GM21447 (cell line): ENCODE measurements at regions not wholly inside any gene's neighbourhood (a gene's known extent, or its start where the extent isn't known, plus 50 kb on each side); places are given as distances from the start of the nearest gene placed in this dataset.

Experiments used
- ATAC-seq: cut with Tn5 transposase; IDR thresholded peaks from one replicate; pipeline ENCODE4 v1.9.1; 2021; ENCODE audit not compliant: unreplicated experiment

DNA sequence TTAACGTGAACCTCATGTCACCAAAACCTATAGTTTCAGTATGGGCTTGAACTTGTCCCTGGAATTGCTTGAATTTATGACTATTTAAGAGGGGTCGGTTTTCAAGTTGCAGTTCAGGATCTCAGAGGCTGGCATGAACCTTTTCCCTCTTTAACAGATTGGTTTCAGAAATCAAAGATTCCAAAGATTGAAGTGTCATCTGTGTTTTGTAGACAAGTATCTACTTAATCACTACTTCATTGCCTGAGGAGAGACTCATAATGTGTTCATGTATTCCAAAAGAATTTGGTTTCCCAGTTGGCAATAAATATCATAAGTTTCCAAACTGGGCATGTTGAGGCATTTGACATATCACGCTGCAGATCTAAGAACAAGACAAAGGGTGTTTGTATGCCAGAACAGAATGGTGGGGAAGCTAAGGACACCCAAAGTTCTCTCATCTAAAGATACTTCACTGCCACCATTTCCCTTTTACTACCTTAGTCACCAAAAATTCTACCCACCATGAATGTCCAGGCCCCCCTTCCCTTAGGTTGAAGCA is 199.5 kb downstream of the NUAK1 start:
- ATAC-seq: no peak

DNA sequence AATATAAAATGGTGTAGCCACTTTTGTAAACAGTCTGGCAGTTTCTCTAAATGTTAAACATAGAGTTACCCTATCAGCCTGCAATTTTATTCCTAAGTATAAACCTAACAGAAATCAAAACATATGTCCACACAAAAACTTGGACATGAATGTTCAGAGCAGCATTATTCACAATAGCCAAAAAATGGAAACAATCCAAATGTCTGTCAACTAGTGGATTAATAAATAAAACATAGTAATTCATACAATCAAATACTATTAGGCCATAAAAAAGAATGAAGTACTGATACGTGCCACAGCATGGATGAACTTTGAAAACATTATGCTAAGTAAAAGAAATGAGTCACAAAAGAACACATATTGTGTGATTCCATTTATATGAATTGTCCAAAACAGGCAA is 196.5 kb downstream of the NUAK1 start:
- ATAC-seq: no peak

DNA sequence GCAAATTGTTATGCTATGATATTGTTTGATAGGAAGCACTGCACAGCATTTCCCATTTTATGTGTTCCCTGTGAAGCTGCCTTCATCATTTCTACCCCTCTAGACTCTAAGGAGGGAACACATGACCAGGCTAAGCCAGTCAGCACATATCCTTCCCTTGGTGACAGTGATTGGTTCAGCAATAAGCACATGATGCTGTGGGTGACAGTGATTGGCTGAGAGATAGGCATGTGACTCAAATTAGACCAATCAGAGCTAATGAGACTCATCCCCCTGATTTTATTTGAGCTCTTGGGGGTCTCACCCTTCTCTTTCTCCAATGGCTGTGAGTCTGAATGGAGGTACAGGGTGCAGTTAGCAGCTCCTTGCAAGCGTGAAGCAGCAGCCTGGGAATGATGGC is 195.2 kb downstream of the NUAK1 start:
- no peak for ATAC-seq

DNA sequence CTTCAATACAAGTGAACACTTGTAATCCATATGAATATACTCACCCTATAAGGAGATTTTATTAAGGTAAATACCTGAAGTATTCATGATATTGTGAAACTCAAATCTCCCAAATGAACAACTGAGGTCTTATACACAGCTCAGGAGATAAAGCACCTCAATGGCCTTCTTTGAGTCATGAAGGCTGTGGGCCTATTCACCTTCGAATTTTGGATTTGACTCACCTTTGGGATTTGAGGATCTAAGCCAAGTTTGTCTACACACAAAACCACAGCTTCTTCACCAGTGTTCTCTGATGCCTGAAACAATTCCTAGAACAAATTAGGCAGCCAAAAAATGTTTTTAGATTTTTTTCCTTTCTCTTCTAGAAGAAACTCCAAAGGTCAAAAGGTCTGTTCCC is 194.1 kb downstream of the NUAK1 start:
- no peak for ATAC-seq

DNA sequence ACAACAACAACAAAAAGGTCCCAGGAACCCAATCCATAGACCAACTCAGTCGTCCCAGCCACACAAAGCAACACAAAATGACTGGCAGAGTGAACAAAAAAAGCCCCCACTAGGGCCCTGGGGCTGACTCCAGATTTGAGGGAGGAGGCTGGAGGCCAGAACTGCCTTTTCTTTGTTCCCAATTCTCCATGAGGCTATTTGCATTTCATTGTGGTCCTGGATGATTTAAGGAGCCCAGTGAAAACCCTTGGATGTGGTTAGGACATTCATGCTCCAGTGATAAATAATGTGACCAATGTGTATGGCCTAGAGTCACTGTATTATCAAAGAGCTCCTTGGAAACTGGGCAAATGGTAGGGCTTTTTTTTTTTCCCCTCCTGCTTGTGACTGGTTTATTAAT is 192.9 kb downstream of the NUAK1 start:
- ATAC-seq: no peak

DNA sequence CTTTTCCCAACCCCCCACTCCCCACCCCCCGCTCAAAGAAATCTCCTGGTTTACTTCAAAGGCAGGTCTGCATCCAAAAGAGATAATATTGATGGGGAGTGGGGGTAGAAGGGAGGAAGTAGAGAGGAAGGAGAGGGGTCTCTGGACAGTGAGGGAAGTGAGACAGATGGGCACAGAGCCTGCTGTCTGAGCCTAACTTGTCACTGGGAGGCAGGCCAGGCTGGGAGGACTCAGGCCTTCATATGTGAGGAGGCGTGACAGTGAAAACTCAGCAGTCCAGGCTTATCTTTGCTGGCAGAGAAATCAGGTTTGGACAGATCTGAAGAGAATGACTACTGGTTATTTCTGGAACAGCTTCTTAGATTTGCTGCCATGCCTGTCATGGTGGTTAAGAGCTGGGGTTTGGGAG is 192.3 kb downstream of the NUAK1 start:
- ATAC-seq: no peak

DNA sequence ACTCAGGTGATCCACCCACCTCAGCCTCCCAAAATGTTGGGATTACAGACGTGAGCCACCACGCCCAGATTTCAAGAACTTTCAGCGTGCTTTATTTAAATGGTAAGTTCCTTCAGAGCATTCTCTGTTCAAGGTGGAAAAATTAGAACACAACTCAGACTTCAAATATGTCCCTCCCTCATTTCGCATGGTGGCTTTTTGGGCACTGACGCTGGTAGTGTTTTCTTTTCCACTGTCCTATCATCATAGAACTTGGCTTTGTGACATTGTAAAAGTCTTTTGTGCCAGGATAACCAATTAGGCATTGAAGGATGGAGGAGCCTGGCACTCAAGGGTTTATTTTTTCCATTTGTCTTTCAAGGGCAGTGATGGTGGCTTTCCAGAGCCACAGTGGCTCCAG is 190.8 kb downstream of the NUAK1 start:
- ATAC-seq: no peak

DNA sequence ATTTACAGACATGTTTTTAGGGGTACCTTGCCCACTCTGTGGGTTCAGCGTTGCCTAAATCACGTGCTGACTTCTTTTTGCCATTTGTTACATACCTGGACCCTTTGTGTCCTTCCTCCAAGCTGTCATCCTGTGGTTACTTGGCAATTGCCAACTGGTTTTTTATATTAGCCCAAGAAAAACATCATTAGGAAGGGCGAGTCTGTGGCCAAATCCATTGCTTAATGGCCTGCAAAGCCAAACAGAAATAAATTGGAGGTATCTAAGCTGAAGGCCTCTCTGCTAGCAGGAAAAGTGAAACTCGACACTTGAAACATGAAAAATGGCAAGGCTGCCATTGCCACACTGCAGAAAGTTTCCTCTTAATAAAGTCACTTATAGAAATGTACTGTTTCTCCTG is 190.4 kb downstream of the NUAK1 start:
- no peak for ATAC-seq

DNA sequence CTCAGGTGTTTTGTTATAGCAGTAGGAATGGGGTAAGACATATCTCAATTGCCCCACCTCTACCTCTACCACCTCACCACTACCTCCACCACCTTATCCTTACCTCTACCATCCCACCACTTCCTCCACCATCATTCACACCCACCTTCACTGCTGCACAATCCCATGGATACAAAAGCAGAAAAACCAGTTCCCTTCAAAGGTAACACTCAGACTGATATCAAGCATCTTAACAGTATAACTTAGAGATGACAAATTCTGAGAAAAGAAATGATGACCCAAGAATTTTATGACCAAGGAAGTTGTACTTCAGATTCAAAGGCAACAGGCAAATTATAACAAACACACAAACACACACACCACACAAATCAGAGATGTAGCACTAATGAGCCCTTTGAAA is 189.4 kb downstream of the NUAK1 start:
- no peak for ATAC-seq

DNA sequence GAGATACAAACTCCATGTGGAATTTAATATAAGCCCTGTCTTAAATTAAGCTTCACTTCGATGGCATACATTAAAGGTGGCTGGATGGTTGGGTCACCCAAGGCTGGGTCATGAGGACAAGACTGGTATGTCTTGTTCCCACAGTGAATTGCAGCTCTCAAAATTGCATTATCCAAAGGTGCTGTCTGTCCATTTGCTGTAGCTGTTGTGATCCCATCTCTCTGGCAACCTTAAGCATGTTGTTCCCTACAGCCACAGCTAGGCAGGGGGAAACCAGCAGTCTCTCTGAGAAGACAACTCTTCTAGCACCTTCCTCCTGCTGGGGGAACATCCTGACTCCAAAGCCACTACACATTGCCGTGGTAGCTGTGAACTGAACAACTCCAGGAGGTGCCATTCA is 187.0 kb downstream of the NUAK1 start:
- no peak for ATAC-seq

DNA sequence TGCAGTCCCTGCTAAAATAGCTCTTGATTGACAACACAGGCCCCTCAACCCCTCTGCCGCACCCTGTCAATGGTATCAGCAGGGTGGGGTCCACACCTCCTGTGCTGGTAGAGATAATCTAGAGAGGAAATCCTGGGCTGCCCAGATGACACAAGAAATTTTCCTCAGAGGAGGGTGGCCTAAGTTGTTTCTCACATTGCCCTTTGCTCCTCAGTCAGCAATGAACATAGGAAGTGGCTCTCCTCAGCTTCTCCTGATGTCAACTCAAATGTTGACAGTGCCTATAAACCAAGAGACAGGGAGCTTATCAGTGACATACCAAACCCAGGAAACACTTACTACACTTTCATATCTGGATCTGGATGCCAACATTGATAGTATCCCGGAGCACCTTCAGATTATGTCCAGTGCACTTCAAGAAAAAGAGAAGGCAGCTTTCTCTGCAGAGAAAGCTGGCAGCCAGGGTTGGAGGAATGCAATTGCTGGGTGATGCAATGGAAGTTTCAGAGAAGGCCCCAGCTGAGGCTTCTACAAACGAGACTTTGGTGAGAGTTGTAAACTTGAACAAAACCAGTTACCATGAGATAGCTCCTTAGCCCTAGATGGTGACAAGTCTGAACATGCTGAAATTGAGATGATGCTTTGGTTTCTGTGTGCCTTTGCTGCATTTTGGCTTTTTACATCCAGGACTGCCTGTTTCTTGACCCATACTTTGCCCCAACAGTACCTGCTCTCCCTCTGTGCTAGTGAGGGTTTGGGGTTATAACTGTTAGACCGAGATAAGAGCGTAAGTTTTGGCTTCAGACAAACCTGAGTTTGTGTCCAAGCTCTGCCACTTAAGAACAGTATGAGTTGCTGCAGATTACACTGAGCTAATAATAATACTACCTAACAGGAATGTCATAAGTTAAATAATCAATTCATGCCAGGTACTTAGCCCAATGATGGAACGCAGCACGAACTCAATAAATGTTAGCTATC is 183.5 kb downstream of the NUAK1 start:
- no peak for ATAC-seq

DNA sequence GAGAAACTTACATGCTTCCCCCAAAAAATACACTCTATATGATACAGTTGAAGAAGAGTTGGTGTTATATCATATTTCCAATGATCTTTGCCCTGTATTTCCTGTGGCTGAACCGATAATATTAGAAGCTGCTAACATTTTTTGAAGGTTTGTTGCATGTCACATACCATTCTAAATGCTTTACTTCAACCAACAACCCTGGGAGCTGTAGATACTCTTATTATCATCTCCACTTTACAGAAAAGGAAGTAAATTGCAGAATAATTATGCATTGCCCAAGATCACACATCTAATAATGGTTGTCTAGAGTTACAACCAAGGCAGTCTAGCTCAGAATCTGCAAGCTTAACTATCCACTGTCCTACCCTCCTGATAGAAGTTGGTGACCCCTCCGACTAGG is 182.8 kb downstream of the NUAK1 start:
- ATAC-seq: no peak

DNA sequence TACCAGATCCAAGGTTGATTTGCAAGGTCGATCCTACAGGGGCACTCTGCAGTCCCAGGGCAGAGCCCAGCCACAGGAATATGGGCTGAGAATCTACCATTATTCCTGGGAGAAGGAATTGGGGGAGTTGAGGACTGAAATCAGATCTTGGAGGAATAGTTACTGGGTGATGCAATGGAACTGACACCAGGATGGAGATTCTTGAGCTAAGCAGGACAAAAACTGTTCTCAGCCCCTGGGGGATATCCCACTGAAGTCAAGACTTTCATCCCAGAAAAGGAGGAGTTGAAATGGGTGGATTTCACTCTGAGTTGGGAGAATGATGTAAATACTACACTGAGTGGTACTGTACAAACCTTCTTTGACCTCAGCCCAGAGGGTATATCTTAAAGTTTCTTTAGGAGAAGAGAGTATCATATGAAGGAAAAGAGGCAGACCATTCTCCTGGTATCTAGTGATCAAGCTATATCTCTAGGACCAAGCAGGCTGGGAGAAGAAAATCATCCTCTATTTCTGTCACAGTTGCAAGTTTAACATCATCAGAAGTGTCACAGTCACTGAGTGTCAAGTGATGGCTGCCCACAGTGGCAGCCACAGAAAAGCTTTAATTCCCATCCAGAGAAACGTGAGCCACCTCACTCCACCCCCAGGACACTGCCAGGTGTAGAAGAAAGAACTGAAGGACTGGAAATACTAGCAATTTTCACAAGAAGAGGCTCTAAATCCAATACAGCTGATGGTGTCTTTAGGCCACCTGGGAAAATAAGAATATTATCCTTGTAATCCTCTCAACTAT is 181.9 kb downstream of the NUAK1 start:
- ATAC-seq: no peak

DNA sequence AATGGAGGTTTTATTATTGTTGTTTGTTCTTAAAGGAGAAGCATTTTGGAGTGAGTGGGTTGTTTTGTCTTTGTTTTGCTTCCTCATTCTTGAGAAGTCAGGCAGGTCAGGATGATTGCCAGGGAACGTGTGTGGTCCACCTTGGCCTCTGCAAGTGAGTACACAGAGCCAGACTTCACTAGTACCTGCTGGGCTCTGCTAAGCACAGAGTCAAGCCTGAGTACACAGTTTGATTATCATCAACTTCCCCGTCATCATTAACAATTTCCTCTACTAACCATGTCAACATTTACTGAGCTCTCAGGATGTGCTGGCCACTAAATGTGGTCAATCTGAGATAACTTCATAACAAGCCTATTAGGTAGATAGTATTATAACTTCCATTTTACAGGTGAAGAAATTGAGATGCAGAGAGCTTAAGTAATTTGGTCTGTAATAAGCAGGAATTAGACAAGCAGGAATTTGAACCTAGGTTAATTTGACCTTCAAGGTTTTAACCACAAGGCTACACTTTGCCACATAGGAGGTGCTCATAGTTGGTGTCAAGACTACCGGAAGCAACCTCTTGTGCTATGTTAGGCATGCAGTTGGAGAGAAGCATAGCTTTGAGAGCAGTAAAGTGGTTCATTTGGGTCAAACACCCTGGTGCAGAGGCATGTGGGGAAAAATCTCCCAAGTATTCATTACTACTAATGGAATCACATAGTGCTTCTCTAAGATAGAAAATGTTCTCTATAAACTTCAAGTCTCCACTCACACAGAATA is 178.3 kb downstream of the NUAK1 start:
- no peak for ATAC-seq

DNA sequence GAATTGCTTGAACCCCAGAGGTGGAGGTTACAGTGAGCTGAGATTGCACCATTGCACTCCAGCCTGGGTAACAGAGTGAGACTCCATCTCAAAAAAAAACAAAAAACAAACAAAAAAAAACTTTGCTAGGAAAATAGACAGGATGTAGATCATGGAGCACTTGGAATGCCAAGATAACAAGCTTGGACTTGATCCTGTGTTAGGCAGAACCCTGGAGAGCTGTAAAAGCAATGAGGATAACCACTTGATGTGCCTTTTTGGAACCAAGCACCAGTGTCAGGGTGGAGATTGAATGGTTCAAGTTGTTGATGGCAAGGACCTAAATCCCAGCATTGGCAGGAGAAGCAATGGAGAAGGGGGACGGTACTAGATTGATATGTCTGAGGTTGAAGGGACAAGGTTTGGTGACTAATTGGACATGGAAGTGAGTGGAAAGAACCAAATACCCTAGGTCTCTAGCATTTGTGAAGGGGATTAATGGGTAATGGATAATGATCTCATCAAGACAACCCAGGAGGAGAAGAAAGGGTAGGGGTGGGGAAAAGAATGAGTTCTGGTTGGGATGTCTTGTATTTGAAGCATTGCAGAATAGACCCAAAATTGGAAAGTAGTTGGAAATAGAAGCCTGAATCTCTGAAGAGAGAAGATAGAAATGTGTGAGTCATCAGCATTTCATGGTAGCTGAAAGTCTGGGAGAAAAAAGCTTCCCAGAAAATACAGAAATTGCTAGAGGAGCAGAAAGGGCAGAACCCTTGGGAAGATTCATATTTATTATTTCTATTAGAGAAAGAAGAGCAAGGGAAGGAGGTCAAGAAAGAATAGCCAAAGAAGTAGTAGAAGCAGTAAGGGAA is 176.7 kb downstream of the NUAK1 start:
- ATAC-seq: no peak

DNA sequence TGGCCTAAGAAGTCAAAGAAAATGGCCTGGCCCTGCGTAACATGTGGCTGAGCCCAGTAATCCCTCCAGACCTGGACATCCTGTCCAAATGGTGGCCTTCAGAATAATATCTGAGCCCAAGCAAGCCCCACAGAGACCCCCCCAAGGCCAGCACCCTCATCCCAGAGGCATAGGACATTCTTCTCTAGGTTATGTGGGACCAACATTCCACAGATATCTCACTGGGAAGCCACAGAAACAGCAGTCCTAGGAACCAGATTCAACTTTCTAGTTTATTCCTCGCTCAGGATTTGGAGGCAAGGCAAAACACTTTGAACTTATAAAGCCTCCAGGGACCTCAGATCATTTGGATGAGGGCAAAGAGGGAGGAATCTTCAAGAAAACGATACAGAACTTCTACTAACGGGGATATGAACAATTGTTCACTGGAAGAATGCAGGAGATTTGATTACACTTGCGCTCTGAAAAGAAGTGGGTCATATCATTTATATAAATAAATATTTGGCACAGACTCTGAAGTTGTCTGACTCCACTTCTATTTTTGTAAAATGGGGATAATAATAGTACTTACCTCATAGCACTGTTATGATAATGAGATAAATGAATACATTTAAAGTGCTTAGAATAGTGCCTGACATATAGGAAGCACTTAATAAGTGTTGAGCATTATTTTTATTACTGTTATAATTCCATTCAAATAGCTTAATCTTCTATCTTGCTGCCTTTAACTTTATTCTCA is 171.5 kb downstream of the NUAK1 start:
- no peak for ATAC-seq

DNA sequence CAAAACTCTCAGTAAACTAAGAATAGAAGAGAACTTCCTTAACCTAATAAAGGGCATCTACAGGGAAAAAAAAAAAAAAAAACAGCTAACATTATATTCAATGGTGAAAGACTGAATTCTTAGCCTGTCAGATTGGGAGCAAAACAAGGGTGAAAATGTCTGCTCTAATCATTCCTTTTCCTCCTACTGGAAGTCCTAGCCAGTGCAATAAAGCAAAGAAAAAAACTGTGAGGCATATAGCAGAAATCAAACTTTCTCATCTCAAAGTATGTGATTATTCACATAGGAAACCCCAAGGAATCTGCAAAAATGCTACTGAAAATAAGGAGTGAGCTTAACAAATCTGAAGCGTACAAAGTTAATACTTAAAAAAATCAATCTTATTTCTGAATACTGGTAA is 170.7 kb downstream of the NUAK1 start:
- ATAC-seq: no peak

DNA sequence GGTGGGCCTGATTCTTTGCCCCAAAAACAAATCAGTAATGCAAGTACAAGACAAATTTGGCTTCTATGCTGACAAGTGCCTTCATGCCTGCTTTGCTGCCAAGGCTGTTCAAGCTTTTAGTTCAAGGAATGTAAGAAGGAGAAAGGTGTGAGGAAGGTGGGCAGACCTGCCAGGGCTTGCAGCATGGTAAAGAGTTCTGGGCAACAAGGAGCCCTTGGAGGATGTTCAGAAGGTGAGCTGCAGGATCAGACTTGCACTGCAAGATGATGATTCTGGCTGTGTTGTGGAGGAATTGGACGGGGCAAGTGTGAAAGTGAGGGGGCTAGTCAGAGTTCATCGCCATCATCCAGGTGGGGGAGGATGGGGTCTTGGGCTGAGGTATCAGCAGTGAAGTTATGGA is 167.9 kb downstream of the NUAK1 start:
- ATAC-seq: no peak

DNA sequence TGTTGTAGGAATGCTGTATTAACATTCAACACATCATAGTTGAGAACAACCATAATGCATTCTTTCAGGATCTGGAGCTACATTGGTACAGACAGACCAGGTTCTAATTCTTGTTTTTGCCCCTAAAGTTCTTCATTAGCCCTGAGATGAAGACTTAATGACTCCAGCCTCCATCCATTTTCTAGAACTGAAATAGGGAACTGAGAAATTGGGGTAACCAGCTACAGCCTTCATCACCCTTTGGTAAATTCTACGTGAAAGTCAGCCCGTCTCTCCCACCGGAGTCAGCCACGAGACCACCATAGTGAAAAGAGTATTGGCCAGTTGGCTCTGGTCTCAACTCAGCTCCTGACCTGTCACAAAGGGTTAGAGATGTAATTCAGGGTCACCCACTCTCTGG is 164.0 kb downstream of the NUAK1 start:
- ATAC-seq: no peak

DNA sequence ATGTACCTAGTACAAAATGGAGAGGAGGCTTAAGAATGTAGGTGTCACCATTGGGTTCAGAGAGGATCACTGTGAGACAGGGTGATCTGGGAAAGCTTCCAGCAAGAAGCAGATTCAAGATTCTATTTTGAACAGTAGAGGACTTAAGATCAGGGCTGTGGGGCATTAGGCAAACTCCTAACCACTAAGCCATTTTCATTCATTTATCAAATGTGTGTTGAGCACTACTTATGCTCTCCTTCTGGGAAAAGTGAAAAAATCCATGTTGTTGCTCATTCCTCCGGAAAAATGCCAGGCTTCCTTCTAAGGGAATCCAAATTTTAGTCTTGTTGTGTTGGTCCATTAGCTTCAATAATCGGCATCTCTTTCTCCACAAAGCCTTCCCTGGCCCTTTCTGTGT is 163.4 kb downstream of the NUAK1 start:
- ATAC-seq: no peak
